ENCODE measurements at regions not wholly inside any gene's neighbourhood (a gene's known extent, or its start where the extent isn't known, plus 50 kb on each side); places are given as distances from the start of the nearest gene placed in this dataset.

DNA sequence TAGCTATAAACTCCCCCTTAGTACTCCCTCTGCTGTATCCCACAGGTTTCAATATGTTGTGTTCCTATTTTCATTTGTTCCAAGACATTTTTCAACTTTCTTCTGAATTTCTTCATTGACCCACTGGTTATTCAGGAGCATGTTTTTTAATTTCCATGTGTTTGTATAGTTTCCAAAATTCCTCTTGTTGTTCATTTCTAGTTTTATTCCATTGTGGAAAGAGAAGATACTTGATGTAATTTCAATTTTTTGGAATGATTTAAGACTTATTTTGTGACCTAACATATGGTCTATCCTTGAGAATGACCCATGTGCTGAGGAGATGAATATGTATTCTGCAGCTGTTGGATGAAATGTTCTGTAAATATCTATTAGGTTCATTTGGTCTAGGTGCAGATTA lies 497.2 kb downstream of the BCKDHB start (continued):
- TF ChIP-seq, protein P1, sequence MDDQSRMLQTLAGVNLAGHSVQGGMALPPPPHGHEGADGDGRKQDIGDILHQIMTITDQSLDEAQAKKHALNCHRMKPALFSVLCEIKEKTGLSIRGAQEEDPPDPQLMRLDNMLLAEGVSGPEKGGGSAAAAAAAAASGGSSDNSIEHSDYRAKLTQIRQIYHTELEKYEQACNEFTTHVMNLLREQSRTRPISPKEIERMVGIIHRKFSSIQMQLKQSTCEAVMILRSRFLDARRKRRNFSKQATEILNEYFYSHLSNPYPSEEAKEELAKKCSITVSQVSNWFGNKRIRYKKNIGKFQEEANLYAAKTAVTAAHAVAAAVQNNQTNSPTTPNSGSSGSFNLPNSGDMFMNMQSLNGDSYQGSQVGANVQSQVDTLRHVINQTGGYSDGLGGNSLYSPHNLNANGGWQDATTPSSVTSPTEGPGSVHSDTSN (CRISPR knock-in tag; IDR thresholded peaks at IDR 0.05): no peak
- TF ChIP-seq KLF10 (tag by site-specific recombination; IDR thresholded peaks at IDR 0.05) (no peak), HOXA7 (CRISPR knock-in tag; IDR thresholded peaks at IDR 0.05; ENCODE audit: borderline replicate concordance) (no peak), ZBTB20 (tag by site-specific recombination; IDR thresholded peaks at IDR 0.05) (no peak), ZNF558 (tag by site-specific recombination; IDR thresholded peaks at IDR 0.05) (no peak)
- TF ChIP-seq, protein P2, sequence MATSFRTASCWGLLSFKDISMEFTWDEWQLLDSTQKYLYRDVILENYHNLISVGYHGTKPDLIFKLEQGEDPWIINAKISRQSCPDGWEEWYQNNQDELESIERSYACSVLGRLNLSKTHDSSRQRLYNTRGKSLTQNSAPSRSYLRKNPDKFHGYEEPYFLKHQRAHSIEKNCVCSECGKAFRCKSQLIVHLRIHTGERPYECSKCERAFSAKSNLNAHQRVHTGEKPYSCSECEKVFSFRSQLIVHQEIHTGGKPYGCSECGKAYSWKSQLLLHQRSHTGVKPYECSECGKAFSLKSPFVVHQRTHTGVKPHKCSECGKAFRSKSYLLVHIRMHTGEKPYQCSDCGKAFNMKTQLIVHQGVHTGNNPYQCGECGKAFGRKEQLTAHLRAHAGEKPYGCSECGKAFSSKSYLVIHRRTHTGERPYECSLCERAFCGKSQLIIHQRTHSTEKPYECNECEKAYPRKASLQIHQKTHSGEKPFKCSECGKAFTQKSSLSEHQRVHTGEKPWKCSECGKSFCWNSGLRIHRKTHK (tag by site-specific recombination; IDR thresholded peaks at IDR 0.05): no peak

DNA sequence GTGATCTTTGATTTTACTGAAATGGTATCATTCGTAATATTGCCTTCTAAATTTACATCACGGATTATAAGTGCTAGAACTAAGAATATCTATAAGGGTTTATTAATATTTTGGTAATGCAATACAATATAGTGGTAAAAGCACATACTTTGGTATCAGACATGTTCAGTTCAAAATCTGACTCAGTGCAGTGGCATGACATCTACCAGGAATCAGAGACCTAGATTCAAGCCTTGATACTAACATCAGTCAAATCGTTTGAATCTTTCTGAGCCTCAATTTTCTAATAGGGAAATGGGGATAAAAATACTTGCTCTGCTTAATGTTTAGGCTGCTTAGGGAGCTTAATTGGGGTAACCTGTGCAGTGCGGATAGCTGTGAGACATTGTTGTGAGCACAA lies 488.0 kb downstream of the BCKDHB start:
- no peak for TF ChIP-seq ZNF555 (tag by site-specific recombination; conservative IDR thresholded peaks at IDR 0.05)
- TF ChIP-seq, protein P3, sequence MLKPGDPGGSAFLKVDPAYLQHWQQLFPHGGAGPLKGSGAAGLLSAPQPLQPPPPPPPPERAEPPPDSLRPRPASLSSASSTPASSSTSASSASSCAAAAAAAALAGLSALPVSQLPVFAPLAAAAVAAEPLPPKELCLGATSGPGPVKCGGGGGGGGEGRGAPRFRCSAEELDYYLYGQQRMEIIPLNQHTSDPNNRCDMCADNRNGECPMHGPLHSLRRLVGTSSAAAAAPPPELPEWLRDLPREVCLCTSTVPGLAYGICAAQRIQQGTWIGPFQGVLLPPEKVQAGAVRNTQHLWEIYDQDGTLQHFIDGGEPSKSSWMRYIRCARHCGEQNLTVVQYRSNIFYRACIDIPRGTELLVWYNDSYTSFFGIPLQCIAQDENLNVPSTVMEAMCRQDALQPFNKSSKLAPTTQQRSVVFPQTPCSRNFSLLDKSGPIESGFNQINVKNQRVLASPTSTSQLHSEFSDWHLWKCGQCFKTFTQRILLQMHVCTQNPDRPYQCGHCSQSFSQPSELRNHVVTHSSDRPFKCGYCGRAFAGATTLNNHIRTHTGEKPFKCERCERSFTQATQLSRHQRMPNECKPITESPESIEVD (tag by site-specific recombination; IDR thresholded peaks at IDR 0.05): no peak
- TF ChIP-seq ZNF426 (tag by site-specific recombination; IDR thresholded peaks at IDR 0.05): no peak
- TF ChIP-seq BCL11B (tag by site-specific recombination; IDR thresholded peaks at IDR 0.05; ENCODE audit: low read depth): no peak
- TF ChIP-seq YY1 (tag by site-specific recombination; IDR thresholded peaks at IDR 0.05): no peak
- TF ChIP-seq, protein P4, sequence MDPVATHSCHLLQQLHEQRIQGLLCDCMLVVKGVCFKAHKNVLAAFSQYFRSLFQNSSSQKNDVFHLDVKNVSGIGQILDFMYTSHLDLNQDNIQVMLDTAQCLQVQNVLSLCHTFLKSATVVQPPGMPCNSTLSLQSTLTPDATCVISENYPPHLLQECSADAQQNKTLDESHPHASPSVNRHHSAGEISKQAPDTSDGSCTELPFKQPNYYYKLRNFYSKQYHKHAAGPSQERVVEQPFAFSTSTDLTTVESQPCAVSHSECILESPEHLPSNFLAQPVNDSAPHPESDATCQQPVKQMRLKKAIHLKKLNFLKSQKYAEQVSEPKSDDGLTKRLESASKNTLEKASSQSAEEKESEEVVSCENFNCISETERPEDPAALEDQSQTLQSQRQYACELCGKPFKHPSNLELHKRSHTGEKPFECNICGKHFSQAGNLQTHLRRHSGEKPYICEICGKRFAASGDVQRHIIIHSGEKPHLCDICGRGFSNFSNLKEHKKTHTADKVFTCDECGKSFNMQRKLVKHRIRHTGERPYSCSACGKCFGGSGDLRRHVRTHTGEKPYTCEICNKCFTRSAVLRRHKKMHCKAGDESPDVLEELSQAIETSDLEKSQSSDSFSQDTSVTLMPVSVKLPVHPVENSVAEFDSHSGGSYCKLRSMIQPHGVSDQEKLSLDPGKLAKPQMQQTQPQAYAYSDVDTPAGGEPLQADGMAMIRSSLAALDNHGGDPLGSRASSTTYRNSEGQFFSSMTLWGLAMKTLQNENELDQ (tag by site-specific recombination; IDR thresholded peaks at IDR 0.05; ENCODE audit: low read depth): no peak
- no peak for TF ChIP-seq ZNF624 (tag by site-specific recombination; IDR thresholded peaks at IDR 0.05)
- TF ChIP-seq SP3 (tag by site-specific recombination; IDR thresholded peaks at IDR 0.05): no peak
- no peaks in the 10 kb centered on the region for H3K9me3 ChIP-seq (ENCODE audit: control insufficient read depth, insufficient read depth, low read depth, low read length)
- no peak overlapping the region for H3K27ac ChIP-seq (ENCODE audit: extremely low read depth, low read depth, low read length)
- POLR2A ChIA-PET: no interaction called here
- no peak overlapping the region for H3K4me3 ChIP-seq (ENCODE audit: low read depth, low read length)
- H3K36me3 ChIP-seq (ENCODE audit: control insufficient read depth in 2 of 2, insufficient read depth in 1 of 2, low read length in 2 of 2): no peaks in the 10 kb centered on the region
- no peaks in the 10 kb centered on the region for H3K4me1 ChIP-seq (ENCODE audit: control insufficient read depth, insufficient read depth, low read length)
- CTCF ChIA-PET: no interaction called here

DNA sequence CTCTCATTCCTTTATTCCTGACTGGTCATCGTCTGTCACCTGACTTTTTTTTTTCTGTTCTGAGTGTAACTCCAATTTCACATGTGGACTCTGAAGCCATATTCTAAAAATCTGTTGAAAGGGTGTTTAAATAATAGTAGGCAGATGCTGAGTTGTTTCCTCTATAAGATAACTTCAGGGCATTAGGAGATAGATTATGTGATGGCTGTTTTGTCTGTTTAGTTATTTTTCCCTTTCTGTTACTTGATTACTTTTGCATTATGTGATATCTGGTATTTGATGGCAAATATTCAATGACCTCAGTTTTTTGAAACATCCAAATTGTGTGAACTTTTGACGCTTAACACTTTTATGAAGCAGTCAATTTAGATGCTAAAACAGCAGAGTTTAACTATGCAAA lies 486.0 kb downstream of the BCKDHB start:
- Histone ChIP-seq H3K9me3 (ENCODE audit: control insufficient read depth, insufficient read depth, low read depth, low read length) (no peaks in the 10 kb centered on the region), H3K4me1 (ENCODE audit: control insufficient read depth, insufficient read depth, low read length) (no peaks in the 10 kb centered on the region), H3K27ac (ENCODE audit: extremely low read depth, low read depth, low read length) (no peak overlapping the region), H3K4me3 (ENCODE audit: low read depth, low read length) (no peak overlapping the region), H3K36me3 (ENCODE audit: control insufficient read depth in 2 of 2, insufficient read depth in 1 of 2, low read length in 2 of 2) (no peaks in the 10 kb centered on the region)
- POLR2A ChIA-PET: no interaction called here
- CTCF ChIA-PET: no interaction called here
- TF ChIP-seq ZNF416 (tag by site-specific recombination; IDR thresholded peaks at IDR 0.05): no peak
- TF ChIP-seq ZNF366 (tag by site-specific recombination; conservative IDR thresholded peaks at IDR 0.05): no peak
- no peak for TF ChIP-seq ZNF626 (tag by site-specific recombination; IDR thresholded peaks at IDR 0.05)
- no peak for TF ChIP-seq ZNF239 (tag by site-specific recombination; IDR thresholded peaks at IDR 0.05)
- no peak for TF ChIP-seq ZFHX2 (tag by site-specific recombination; conservative IDR thresholded peaks at IDR 0.05)
- TF ChIP-seq PRDM1 (tag by site-specific recombination; IDR thresholded peaks at IDR 0.05): no peak
- TF ChIP-seq ZNF670 (tag by site-specific recombination; IDR thresholded peaks at IDR 0.05; ENCODE audit: low read depth): no peak
- TF ChIP-seq ZNF768 (tag by site-specific recombination; IDR thresholded peaks at IDR 0.05): no peak
- TF ChIP-seq KLF9 (tag by site-specific recombination; IDR thresholded peaks at IDR 0.05; ENCODE audit: low read depth): no peak
- no peak for TF ChIP-seq ZNF76 (tag by site-specific recombination; IDR thresholded peaks at IDR 0.05; ENCODE audit: borderline replicate concordance, low read depth)
- no peak for TF ChIP-seq ZNF558 (tag by site-specific recombination; IDR thresholded peaks at IDR 0.05)
- no peak for TF ChIP-seq ZNF664 (tag by site-specific recombination; IDR thresholded peaks at IDR 0.05)
- no peak for TF ChIP-seq ZNF211 (tag by site-specific recombination; IDR thresholded peaks at IDR 0.05; ENCODE audit: low read depth)
- TF ChIP-seq OSR2 (tag by site-specific recombination; IDR thresholded peaks at IDR 0.05): no peak
- no peak for TF ChIP-seq ZNF155 (tag by site-specific recombination; IDR thresholded peaks at IDR 0.05)
